H1 (cell line): ENCODE measurements at regions not wholly inside any gene's neighbourhood (a gene's known extent, or its start where the extent isn't known, plus 50 kb on each side); places are given as distances from the start of the nearest gene placed in this dataset.

ENCODE experiments used
- CREB1 ChIP-seq: IDR thresholded peaks from 2 replicates; pipeline ENCODE4 v1.6.1; 2012; ENCODE audit warnings: inconsistent platforms
- CTBP2 ChIP-seq: IDR thresholded peaks from 2 replicates; pipeline ENCODE4 v1.7.0; 2011; ENCODE audit warnings: borderline replicate concordance, mild to moderate bottlenecking, moderate library complexity, mixed read lengths, low read length; ENCODE audit not compliant: insufficient read depth, insufficient read length
- RXRA ChIP-seq: IDR thresholded peaks from 2 replicates; pipeline ENCODE4 v1.6.1; 2011; ENCODE audit warnings: low read depth, mild to moderate bottlenecking, low read length, moderate library complexity; ENCODE audit not compliant: insufficient read depth
- SUZ12 ChIP-seq: fragments of 200-600 bp; sonication (generic); IDR thresholded peaks from 2 replicates; pipeline ENCODE4 v1.6.1; 2012; ENCODE audit warnings: mild to moderate bottlenecking, inconsistent platforms, low read length, moderate library complexity, mixed read lengths

DNA sequence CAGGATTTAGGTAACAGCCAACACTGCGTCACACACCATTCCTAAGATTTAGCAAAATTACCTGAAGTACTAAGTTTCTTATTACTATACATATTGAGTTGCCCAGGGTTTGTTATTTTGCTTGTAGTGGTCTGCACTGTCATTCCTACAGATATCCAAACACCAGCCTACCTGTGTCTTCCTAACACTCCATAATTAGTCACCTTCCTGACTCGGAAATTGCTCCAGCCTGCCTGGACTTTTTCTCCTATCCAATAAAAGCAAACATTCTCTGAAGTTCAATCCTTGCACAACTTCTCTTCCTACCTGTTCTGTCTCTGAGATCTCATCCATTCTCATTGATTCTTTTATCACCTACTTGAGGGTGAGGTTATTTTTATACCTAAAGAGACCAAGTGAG is 243.9 kb downstream of the NR2F1-AS1 start (continued):
- TF ChIP-seq RXRA, result no peak
- no peak for TF ChIP-seq CTBP2
- no peak for TF ChIP-seq CREB1
- TF ChIP-seq SUZ12, result no peak
